ENCODE measurements at regions not wholly inside any gene's neighbourhood (a gene's known extent, or its start where the extent isn't known, plus 50 kb on each side); places are given as distances from the start of the nearest gene placed in this dataset.
"Not testable (repeated sequence)": the region's sequence is repeated elsewhere in the genome, so short reads cannot be mapped to it uniquely, and the experiment has no call there.

DNA sequence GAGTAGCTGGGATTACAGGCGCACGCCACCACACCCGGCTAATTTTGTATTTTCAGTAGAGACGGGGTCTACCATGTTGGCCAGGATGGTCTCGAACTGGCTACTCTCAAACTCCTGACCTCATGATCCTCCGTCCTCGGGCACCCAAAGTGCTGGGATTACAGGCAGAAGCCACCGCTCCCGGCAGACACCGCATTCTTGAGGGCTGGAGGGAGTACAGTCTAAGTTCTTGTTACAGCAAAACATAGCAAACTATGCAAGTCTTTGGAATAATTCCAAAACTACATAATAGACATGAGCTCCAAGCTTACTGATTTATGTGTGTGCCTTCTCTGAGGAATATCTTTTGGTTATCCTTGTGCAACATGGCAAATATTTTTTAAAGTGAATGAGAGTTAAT, 299.1 kb upstream of the ZNF658 start:
- not testable (repeated sequence) for H4K8ac ChIP-seq (ENCODE audit: low read depth, low read length); DNase-seq (ENCODE audit: low spot score); H2BK12ac ChIP-seq (ENCODE audit: low read length); H3K9me3 ChIP-seq (replicated peaks in 1 of 2; ENCODE audit: control insufficient read depth in 2 of 2, insufficient read depth in 1 of 2, low read depth in 1 of 2, low read length in 2 of 2); H3K9ac ChIP-seq (ENCODE audit: low read depth, low read length, poor library complexity); H3K4ac ChIP-seq (ENCODE audit: low read length); H3K36me3 ChIP-seq (replicated peaks in 1 of 2; ENCODE audit: control insufficient read depth in 2 of 2, insufficient read depth in 2 of 2, low read length in 2 of 2); H2BK120ac ChIP-seq (ENCODE audit: low read depth, low read length); H2BK15ac ChIP-seq (ENCODE audit: low read length); H3K4me2 ChIP-seq (ENCODE audit: insufficient read depth, low read length, poor library complexity, severe bottlenecking); H2AFZ ChIP-seq (ENCODE audit: low read length); H3K14ac ChIP-seq (ENCODE audit: low read length); H3K4me3 ChIP-seq (ENCODE audit: low read length in 2 of 2); H3K18ac ChIP-seq (ENCODE audit: low read length); H3K27ac ChIP-seq (replicated peaks; ENCODE audit: low read length); H3K79me1 ChIP-seq (ENCODE audit: low read depth, low read length); H2AK5ac ChIP-seq (ENCODE audit: low read depth, low read length); H3K23ac ChIP-seq (ENCODE audit: low read depth, low read length, poor library complexity); H3K27me3 ChIP-seq (ENCODE audit: control insufficient read depth in 3 of 3, insufficient read depth in 3 of 3, low read depth in 1 of 3, low read length in 3 of 3); H3K4me1 ChIP-seq (ENCODE audit: control insufficient read depth in 2 of 2, insufficient read depth in 1 of 2, low read depth in 1 of 2, low read length in 2 of 2); H2BK5ac ChIP-seq (ENCODE audit: low read length); H4K91ac ChIP-seq (ENCODE audit: low read depth, low read length, poor library complexity)
- no CpG with 5 or more reads among the region's 10 CpGs for WGBS, 2 donors (ENCODE audit: extremely low coverage in 2 of 2, insufficient read length in 2 of 2, insufficient replicate concordance in 1 of 2)

DNA sequence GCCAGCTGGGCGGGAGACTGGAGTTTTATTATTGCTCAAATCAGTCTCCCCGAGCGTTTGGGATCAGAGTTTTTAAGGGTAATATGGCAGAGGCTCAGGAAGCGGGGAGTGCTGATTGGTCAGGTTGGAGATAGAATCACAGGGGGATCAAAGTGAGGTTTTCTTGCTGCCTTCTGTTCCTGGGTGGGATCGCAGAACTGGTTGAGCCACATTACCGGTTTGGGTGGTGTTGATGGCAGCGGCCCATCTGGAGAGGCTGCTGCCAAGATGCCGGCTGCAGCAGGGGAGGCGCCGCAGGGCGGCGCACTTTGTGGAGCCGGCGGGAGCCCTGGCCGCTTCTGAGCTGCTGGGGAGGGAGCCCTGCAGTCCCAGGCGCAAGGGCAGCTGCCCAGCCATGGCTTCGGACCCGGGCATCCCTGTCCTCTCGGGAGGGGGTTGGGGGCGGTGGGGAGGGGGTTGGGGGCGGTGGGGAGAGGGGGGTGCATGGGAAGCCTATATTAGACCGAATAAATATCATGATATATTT, 268.9 kb upstream of the ZNF658 start:
- not testable (repeated sequence) for H3K27me3 ChIP-seq (ENCODE audit: control insufficient read depth in 3 of 3, insufficient read depth in 3 of 3, low read depth in 1 of 3, low read length in 3 of 3); H3K36me3 ChIP-seq (replicated peaks in 1 of 2; ENCODE audit: control insufficient read depth in 2 of 2, insufficient read depth in 2 of 2, low read length in 2 of 2); H4K91ac ChIP-seq (ENCODE audit: low read depth, low read length, poor library complexity); H3K23ac ChIP-seq (ENCODE audit: low read depth, low read length, poor library complexity); H3K4me1 ChIP-seq (ENCODE audit: control insufficient read depth in 2 of 2, insufficient read depth in 1 of 2, low read depth in 1 of 2, low read length in 2 of 2); H3K27ac ChIP-seq (replicated peaks; ENCODE audit: low read length); H3K18ac ChIP-seq (ENCODE audit: low read length); H2BK120ac ChIP-seq (ENCODE audit: low read depth, low read length); H2AFZ ChIP-seq (ENCODE audit: low read length); H4K8ac ChIP-seq (ENCODE audit: low read depth, low read length); H3K4me3 ChIP-seq (ENCODE audit: low read length in 2 of 2); H3K79me1 ChIP-seq (ENCODE audit: low read depth, low read length); H3K14ac ChIP-seq (ENCODE audit: low read length); H2BK12ac ChIP-seq (ENCODE audit: low read length); H2BK5ac ChIP-seq (ENCODE audit: low read length); H3K4me2 ChIP-seq (ENCODE audit: insufficient read depth, low read length, poor library complexity, severe bottlenecking); DNase-seq (ENCODE audit: low spot score); H2BK15ac ChIP-seq (ENCODE audit: low read length); H3K9ac ChIP-seq (ENCODE audit: low read depth, low read length, poor library complexity); H2AK5ac ChIP-seq (ENCODE audit: low read depth, low read length); H3K4ac ChIP-seq (ENCODE audit: low read length); H3K9me3 ChIP-seq (replicated peaks in 1 of 2; ENCODE audit: control insufficient read depth in 2 of 2, insufficient read depth in 1 of 2, low read depth in 1 of 2, low read length in 2 of 2)
- no CpG with 5 or more reads among the region's 22 CpGs for WGBS, 2 donors (ENCODE audit: extremely low coverage in 2 of 2, insufficient read length in 2 of 2, insufficient replicate concordance in 1 of 2)

GRCh38 chr9:66647675-66648074, 252.8 kb upstream of the ZNF658 start:
- WGBS, 2 donors (ENCODE audit: extremely low coverage in 2 of 2, insufficient read length in 2 of 2, insufficient replicate concordance in 1 of 2), result no CpG with 5 or more reads among the region's 2 CpGs
- H2BK12ac ChIP-seq (ENCODE audit: low read length); H4K8ac ChIP-seq (ENCODE audit: low read depth, low read length); H3K18ac ChIP-seq (ENCODE audit: low read length); H3K27ac ChIP-seq (replicated peaks; ENCODE audit: low read length); H2AK5ac ChIP-seq (ENCODE audit: low read depth, low read length); H3K27me3 ChIP-seq (ENCODE audit: control insufficient read depth in 3 of 3, insufficient read depth in 3 of 3, low read depth in 1 of 3, low read length in 3 of 3); H4K91ac ChIP-seq (ENCODE audit: low read depth, low read length, poor library complexity); H3K23ac ChIP-seq (ENCODE audit: low read depth, low read length, poor library complexity); H3K9ac ChIP-seq (ENCODE audit: low read depth, low read length, poor library complexity); H3K4me1 ChIP-seq (ENCODE audit: control insufficient read depth in 2 of 2, insufficient read depth in 1 of 2, low read depth in 1 of 2, low read length in 2 of 2); H3K4ac ChIP-seq (ENCODE audit: low read length); H2BK5ac ChIP-seq (ENCODE audit: low read length); H2AFZ ChIP-seq (ENCODE audit: low read length); H3K9me3 ChIP-seq (replicated peaks in 1 of 2; ENCODE audit: control insufficient read depth in 2 of 2, insufficient read depth in 1 of 2, low read depth in 1 of 2, low read length in 2 of 2); H3K36me3 ChIP-seq (replicated peaks in 1 of 2; ENCODE audit: control insufficient read depth in 2 of 2, insufficient read depth in 2 of 2, low read length in 2 of 2); DNase-seq (ENCODE audit: low spot score); H3K4me3 ChIP-seq (ENCODE audit: low read length in 2 of 2); H2BK15ac ChIP-seq (ENCODE audit: low read length); H3K79me1 ChIP-seq (ENCODE audit: low read depth, low read length); H2BK120ac ChIP-seq (ENCODE audit: low read depth, low read length); H3K4me2 ChIP-seq (ENCODE audit: insufficient read depth, low read length, poor library complexity, severe bottlenecking); H3K14ac ChIP-seq (ENCODE audit: low read length): not testable (repeated sequence)

DNA sequence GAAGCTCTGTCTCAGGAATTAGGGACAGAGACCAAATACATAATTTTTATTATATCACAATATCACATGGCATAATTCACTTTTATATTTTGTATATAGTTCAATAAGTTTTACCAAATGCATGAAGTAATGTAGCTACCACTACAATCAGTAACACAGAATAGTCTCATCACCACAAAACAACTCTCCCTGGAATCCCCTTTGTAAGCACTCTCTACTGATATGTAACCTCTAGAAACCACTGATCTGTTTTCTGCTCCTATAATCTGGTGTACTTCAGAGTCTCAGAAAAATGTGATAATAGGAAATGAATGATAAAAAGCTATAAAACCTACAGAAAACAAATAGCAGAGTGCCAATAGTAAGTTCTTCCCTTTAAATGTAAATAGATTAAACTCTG, 210.3 kb upstream of the ZNF658 start:
- not testable (repeated sequence) for H4K8ac ChIP-seq (ENCODE audit: low read depth, low read length); H3K9ac ChIP-seq (ENCODE audit: low read depth, low read length, poor library complexity); H3K27ac ChIP-seq (replicated peaks; ENCODE audit: low read length); H4K91ac ChIP-seq (ENCODE audit: low read depth, low read length, poor library complexity); DNase-seq (ENCODE audit: low spot score); H3K36me3 ChIP-seq (replicated peaks in 1 of 2; ENCODE audit: control insufficient read depth in 2 of 2, insufficient read depth in 2 of 2, low read length in 2 of 2); H3K4me2 ChIP-seq (ENCODE audit: insufficient read depth, low read length, poor library complexity, severe bottlenecking); H2BK12ac ChIP-seq (ENCODE audit: low read length); H3K9me3 ChIP-seq (replicated peaks in 1 of 2; ENCODE audit: control insufficient read depth in 2 of 2, insufficient read depth in 1 of 2, low read depth in 1 of 2, low read length in 2 of 2); H2BK120ac ChIP-seq (ENCODE audit: low read depth, low read length); H3K4ac ChIP-seq (ENCODE audit: low read length); H3K14ac ChIP-seq (ENCODE audit: low read length); H3K18ac ChIP-seq (ENCODE audit: low read length); H2BK15ac ChIP-seq (ENCODE audit: low read length); H2AFZ ChIP-seq (ENCODE audit: low read length); H3K27me3 ChIP-seq (ENCODE audit: control insufficient read depth in 3 of 3, insufficient read depth in 3 of 3, low read depth in 1 of 3, low read length in 3 of 3); H2BK5ac ChIP-seq (ENCODE audit: low read length); H3K4me1 ChIP-seq (ENCODE audit: control insufficient read depth in 2 of 2, insufficient read depth in 1 of 2, low read depth in 1 of 2, low read length in 2 of 2); H3K23ac ChIP-seq (ENCODE audit: low read depth, low read length, poor library complexity); H3K79me1 ChIP-seq (ENCODE audit: low read depth, low read length); H2AK5ac ChIP-seq (ENCODE audit: low read depth, low read length); H3K4me3 ChIP-seq (ENCODE audit: low read length in 2 of 2)
